ENCODE measurements at regions not wholly inside any gene's neighbourhood (a gene's known extent, or its start where the extent isn't known, plus 50 kb on each side); places are given as distances from the start of the nearest gene placed in this dataset.

DNA sequence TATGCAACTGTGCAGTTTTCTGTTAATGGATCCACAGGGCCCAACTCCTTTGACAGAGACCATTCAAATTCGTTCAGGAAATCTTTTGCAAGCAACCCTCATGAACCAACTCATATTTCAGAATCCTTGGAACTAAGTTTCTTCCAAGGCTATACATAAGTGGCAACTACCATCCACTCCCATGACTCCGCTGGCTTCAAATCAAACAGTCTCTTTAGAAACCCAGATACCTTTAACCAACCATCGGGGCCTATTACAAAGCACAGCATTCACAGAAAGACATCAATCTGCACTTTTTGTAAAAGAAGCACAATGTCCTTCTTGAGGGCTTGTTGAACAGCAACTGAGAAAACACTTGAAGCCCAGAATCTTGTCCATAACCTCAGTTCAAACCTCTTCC is 526.9 kb downstream of the DTWD2 start:
- H2AFZ ChIP-seq (ENCODE audit: low read length) = peak overlapping the region; percentile 82
- no peak overlapping the region for H3K27ac ChIP-seq (replicated peaks; ENCODE audit: low read length)
- H3K4ac ChIP-seq (ENCODE audit: low read length) = no peak overlapping the region
- no peak overlapping the region for H3K4me2 ChIP-seq (ENCODE audit: insufficient read depth, low read length, poor library complexity, severe bottlenecking)
- peaks cover 2 to 7% of the 10 kb centered on the region in 2 donors for H3K4me1 ChIP-seq (ENCODE audit: control insufficient read depth in 2 of 2, insufficient read depth in 1 of 2, low read depth in 1 of 2, low read length in 2 of 2)
- no peaks in the 10 kb centered on the region for H3K27me3 ChIP-seq (ENCODE audit: control insufficient read depth in 3 of 3, insufficient read depth in 3 of 3, low read depth in 1 of 3, low read length in 3 of 3)
- no peak overlapping the region for H3K23ac ChIP-seq (ENCODE audit: low read depth, low read length, poor library complexity)
- no peak overlapping the region for H4K8ac ChIP-seq (ENCODE audit: low read depth, low read length)
- no peak overlapping the region for H2BK15ac ChIP-seq (ENCODE audit: low read length)
- H3K9me3 ChIP-seq (replicated peaks in 1 of 2; ENCODE audit: control insufficient read depth in 2 of 2, insufficient read depth in 1 of 2, low read depth in 1 of 2, low read length in 2 of 2) = no peaks in the 10 kb centered on the region
- H3K4me3 ChIP-seq (ENCODE audit: low read length in 2 of 2) = no peak overlapping the region
- H3K18ac ChIP-seq (ENCODE audit: low read length) = no peak overlapping the region
- no peak overlapping the region for H2BK120ac ChIP-seq (ENCODE audit: low read depth, low read length)
- H3K79me1 ChIP-seq (ENCODE audit: low read depth, low read length) = peaks cover 2% of the 10 kb centered on the region
- H3K36me3 ChIP-seq (replicated peaks in 1 of 2; ENCODE audit: control insufficient read depth in 2 of 2, insufficient read depth in 2 of 2, low read length in 2 of 2) = no peaks in the 10 kb centered on the region
- H4K91ac ChIP-seq (ENCODE audit: low read depth, low read length, poor library complexity) = no peak overlapping the region
- no peak overlapping the region for H3K9ac ChIP-seq (ENCODE audit: low read depth, low read length, poor library complexity)
- DNase-seq (ENCODE audit: low spot score) = no peak
- no peak overlapping the region for H2BK12ac ChIP-seq (ENCODE audit: low read length)
- no peak overlapping the region for H2BK5ac ChIP-seq (ENCODE audit: low read length)
- no peak overlapping the region for H2AK5ac ChIP-seq (ENCODE audit: low read depth, low read length)
- H3K14ac ChIP-seq (ENCODE audit: low read length) = no peak overlapping the region
- no CpG with 5 or more reads among the region's 3 CpGs for WGBS, 2 donors (ENCODE audit: extremely low coverage in 2 of 2, insufficient read length in 2 of 2, insufficient replicate concordance in 1 of 2)

DNA sequence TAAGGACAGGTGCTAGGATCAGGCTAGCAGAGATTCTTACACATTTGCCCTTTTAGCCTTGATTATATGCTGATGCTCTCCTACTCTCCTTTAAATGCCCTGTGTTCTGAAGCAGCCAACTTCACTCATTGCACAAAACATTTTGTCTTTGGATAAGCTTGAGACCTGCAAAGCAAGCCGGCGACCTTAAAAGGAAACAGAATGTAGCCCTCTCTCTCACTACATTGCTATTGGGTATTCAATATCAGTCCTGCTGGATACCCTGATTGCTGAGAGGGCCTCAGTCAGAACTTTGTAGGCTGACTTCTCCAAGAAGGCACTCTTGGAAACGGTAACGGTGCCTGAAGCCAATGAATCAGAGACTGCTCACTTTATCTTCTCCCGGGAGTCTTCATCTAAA is 528.9 kb downstream of the DTWD2 start:
- H2BK5ac ChIP-seq (ENCODE audit: low read length) = no peak overlapping the region
- H3K9ac ChIP-seq (ENCODE audit: low read depth, low read length, poor library complexity) = no peak overlapping the region
- no peak overlapping the region for H3K4ac ChIP-seq (ENCODE audit: low read length)
- no peak overlapping the region for H2BK120ac ChIP-seq (ENCODE audit: low read depth, low read length)
- H3K36me3 ChIP-seq (replicated peaks in 1 of 2; ENCODE audit: control insufficient read depth in 2 of 2, insufficient read depth in 2 of 2, low read length in 2 of 2) = no peaks in the 10 kb centered on the region
- no peak overlapping the region for H2BK12ac ChIP-seq (ENCODE audit: low read length)
- H2AK5ac ChIP-seq (ENCODE audit: low read depth, low read length) = no peak overlapping the region
- H3K14ac ChIP-seq (ENCODE audit: low read length) = no peak overlapping the region
- peaks cover 2% of the 10 kb centered on the region for H3K79me1 ChIP-seq (ENCODE audit: low read depth, low read length)
- H3K27ac ChIP-seq (replicated peaks; ENCODE audit: low read length) = no peak overlapping the region
- H3K9me3 ChIP-seq (replicated peaks in 1 of 2; ENCODE audit: control insufficient read depth in 2 of 2, insufficient read depth in 1 of 2, low read depth in 1 of 2, low read length in 2 of 2) = peaks cover 0 to 2% of the 10 kb centered on the region in 2 donors
- peaks cover 2 to 7% of the 10 kb centered on the region in 2 donors for H3K4me1 ChIP-seq (ENCODE audit: control insufficient read depth in 2 of 2, insufficient read depth in 1 of 2, low read depth in 1 of 2, low read length in 2 of 2)
- H2AFZ ChIP-seq (ENCODE audit: low read length) = peak overlapping the region; percentile 35
- H2BK15ac ChIP-seq (ENCODE audit: low read length) = no peak overlapping the region
- no peak overlapping the region for H4K91ac ChIP-seq (ENCODE audit: low read depth, low read length, poor library complexity)
- H4K8ac ChIP-seq (ENCODE audit: low read depth, low read length) = no peak overlapping the region
- DNase-seq (ENCODE audit: low spot score) = no peak
- WGBS, 2 donors (ENCODE audit: extremely low coverage in 2 of 2, insufficient read length in 2 of 2, insufficient replicate concordance in 1 of 2) = no CpG with 5 or more reads among the region's 5 CpGs
- H3K18ac ChIP-seq (ENCODE audit: low read length) = no peak overlapping the region
- no peak overlapping the region for H3K4me2 ChIP-seq (ENCODE audit: insufficient read depth, low read length, poor library complexity, severe bottlenecking)
- no peak overlapping the region for H3K4me3 ChIP-seq (ENCODE audit: low read length in 2 of 2)
- no peaks in the 10 kb centered on the region for H3K27me3 ChIP-seq (ENCODE audit: control insufficient read depth in 3 of 3, insufficient read depth in 3 of 3, low read depth in 1 of 3, low read length in 3 of 3)
- H3K23ac ChIP-seq (ENCODE audit: low read depth, low read length, poor library complexity) = no peak overlapping the region

DNA sequence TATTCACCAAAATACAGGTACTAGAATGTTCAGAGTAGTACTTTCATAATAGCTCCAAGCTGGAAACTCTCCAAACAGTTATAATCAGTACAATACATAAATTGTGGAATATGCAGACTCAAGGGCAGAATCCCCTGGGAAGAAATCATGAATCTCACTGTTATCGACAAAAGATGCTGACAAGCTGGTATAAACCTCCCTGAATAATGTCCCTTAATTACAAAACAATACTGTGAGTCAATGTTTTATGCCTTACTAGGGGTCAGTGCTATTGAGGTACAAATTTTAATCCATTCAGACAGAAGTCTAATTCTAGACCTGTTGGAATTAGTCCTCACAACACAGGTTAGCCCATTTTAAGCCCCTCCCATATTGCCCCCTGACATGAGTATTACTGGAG is 532.3 kb downstream of the DTWD2 start:
- no peak overlapping the region for H2BK12ac ChIP-seq (ENCODE audit: low read length)
- H2AK5ac ChIP-seq (ENCODE audit: low read depth, low read length) = no peak overlapping the region
- H2AFZ ChIP-seq (ENCODE audit: low read length) = no peak overlapping the region
- WGBS, 2 donors (ENCODE audit: extremely low coverage in 2 of 2, insufficient read length in 2 of 2, insufficient replicate concordance in 1 of 2) = no CpG with 5 or more reads among the region's 1 CpG
- no peak overlapping the region for H3K4ac ChIP-seq (ENCODE audit: low read length)
- H3K4me3 ChIP-seq (ENCODE audit: low read length in 2 of 2) = no peak overlapping the region
- no peaks in the 10 kb centered on the region for H3K27me3 ChIP-seq (ENCODE audit: control insufficient read depth in 3 of 3, insufficient read depth in 3 of 3, low read depth in 1 of 3, low read length in 3 of 3)
- H3K79me1 ChIP-seq (ENCODE audit: low read depth, low read length) = peaks cover 2% of the 10 kb centered on the region
- H3K9me3 ChIP-seq (replicated peaks in 1 of 2; ENCODE audit: control insufficient read depth in 2 of 2, insufficient read depth in 1 of 2, low read depth in 1 of 2, low read length in 2 of 2) = peaks cover 0 to 5% of the 10 kb centered on the region in 2 donors
- H3K9ac ChIP-seq (ENCODE audit: low read depth, low read length, poor library complexity) = no peak overlapping the region
- no peak for DNase-seq (ENCODE audit: low spot score)
- no peak overlapping the region for H2BK5ac ChIP-seq (ENCODE audit: low read length)
- H3K14ac ChIP-seq (ENCODE audit: low read length) = no peak overlapping the region
- no peak overlapping the region for H2BK120ac ChIP-seq (ENCODE audit: low read depth, low read length)
- H3K27ac ChIP-seq (replicated peaks; ENCODE audit: low read length) = no peak overlapping the region
- no peaks in the 10 kb centered on the region for H3K36me3 ChIP-seq (replicated peaks in 1 of 2; ENCODE audit: control insufficient read depth in 2 of 2, insufficient read depth in 2 of 2, low read length in 2 of 2)
- H4K91ac ChIP-seq (ENCODE audit: low read depth, low read length, poor library complexity) = no peak overlapping the region
- no peak overlapping the region for H3K4me2 ChIP-seq (ENCODE audit: insufficient read depth, low read length, poor library complexity, severe bottlenecking)
- no peak overlapping the region for H3K18ac ChIP-seq (ENCODE audit: low read length)
- peaks cover 0 to 2% of the 10 kb centered on the region in 2 donors for H3K4me1 ChIP-seq (ENCODE audit: control insufficient read depth in 2 of 2, insufficient read depth in 1 of 2, low read depth in 1 of 2, low read length in 2 of 2)
- no peak overlapping the region for H4K8ac ChIP-seq (ENCODE audit: low read depth, low read length)
- no peak overlapping the region for H2BK15ac ChIP-seq (ENCODE audit: low read length)
- H3K23ac ChIP-seq (ENCODE audit: low read depth, low read length, poor library complexity) = no peak overlapping the region

DNA sequence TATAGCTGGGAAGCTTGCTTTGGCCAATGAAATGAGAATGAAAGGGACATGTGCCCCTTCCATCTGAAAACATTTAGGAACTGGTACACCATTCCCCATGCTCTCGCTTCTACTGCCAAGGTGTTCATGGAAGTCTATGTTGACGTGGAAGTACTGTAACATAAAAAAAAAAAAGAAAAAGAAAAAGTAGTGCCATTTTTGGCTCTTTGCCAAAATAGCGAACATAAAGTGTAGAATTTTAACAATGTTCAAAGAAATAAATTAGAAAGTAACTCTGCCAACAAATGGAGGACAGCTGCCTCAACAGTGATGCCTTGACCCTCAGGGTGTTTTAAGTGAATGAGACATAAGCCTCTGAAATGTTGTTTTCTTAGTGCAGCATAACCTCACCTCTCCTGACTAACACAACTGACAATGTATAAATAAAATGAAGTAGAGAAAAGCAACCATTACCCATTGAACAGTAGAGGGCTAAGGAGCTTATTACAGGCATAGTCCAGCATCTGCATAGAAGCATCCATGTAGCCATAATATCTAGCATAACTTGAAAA is 536.6 kb downstream of the DTWD2 start:
- no peak overlapping the region for H3K4ac ChIP-seq (ENCODE audit: low read length)
- no peak overlapping the region for H4K8ac ChIP-seq (ENCODE audit: low read depth, low read length)
- peaks cover 0 to 5% of the 10 kb centered on the region in 2 donors for H3K9me3 ChIP-seq (replicated peaks in 1 of 2; ENCODE audit: control insufficient read depth in 2 of 2, insufficient read depth in 1 of 2, low read depth in 1 of 2, low read length in 2 of 2)
- no peaks in the 10 kb centered on the region for H3K79me1 ChIP-seq (ENCODE audit: low read depth, low read length)
- H3K27ac ChIP-seq (replicated peaks; ENCODE audit: low read length) = no peak overlapping the region
- no peak overlapping the region for H3K9ac ChIP-seq (ENCODE audit: low read depth, low read length, poor library complexity)
- no peak overlapping the region for H2AFZ ChIP-seq (ENCODE audit: low read length)
- H2BK120ac ChIP-seq (ENCODE audit: low read depth, low read length) = no peak overlapping the region
- H3K4me3 ChIP-seq (ENCODE audit: low read length in 2 of 2) = no peak overlapping the region
- no peak for DNase-seq (ENCODE audit: low spot score)
- WGBS, 2 donors (ENCODE audit: extremely low coverage in 2 of 2, insufficient read length in 2 of 2, insufficient replicate concordance in 1 of 2) = no CpG with 5 or more reads among the region's 3 CpGs
- no peak overlapping the region for H2BK5ac ChIP-seq (ENCODE audit: low read length)
- no peak overlapping the region for H2AK5ac ChIP-seq (ENCODE audit: low read depth, low read length)
- H3K23ac ChIP-seq (ENCODE audit: low read depth, low read length, poor library complexity) = no peak overlapping the region
- H2BK12ac ChIP-seq (ENCODE audit: low read length) = no peak overlapping the region
- H3K14ac ChIP-seq (ENCODE audit: low read length) = no peak overlapping the region
- H3K4me2 ChIP-seq (ENCODE audit: insufficient read depth, low read length, poor library complexity, severe bottlenecking) = no peak overlapping the region
- no peaks in the 10 kb centered on the region for H3K36me3 ChIP-seq (replicated peaks in 1 of 2; ENCODE audit: control insufficient read depth in 2 of 2, insufficient read depth in 2 of 2, low read length in 2 of 2)
- H2BK15ac ChIP-seq (ENCODE audit: low read length) = no peak overlapping the region
- H3K4me1 ChIP-seq (ENCODE audit: control insufficient read depth in 2 of 2, insufficient read depth in 1 of 2, low read depth in 1 of 2, low read length in 2 of 2) = peaks cover 6 to 7% of the 10 kb centered on the region in 2 donors
- H3K27me3 ChIP-seq (ENCODE audit: control insufficient read depth in 3 of 3, insufficient read depth in 3 of 3, low read depth in 1 of 3, low read length in 3 of 3) = no peaks in the 10 kb centered on the region
- no peak overlapping the region for H3K18ac ChIP-seq (ENCODE audit: low read length)
- H4K91ac ChIP-seq (ENCODE audit: low read depth, low read length, poor library complexity) = no peak overlapping the region

Measured in neuronal stem cell (in vitro differentiated cells).